GM12874 (cell line): ENCODE measurements at regions not wholly inside any gene's neighbourhood (a gene's known extent, or its start where the extent isn't known, plus 50 kb on each side); places are given as distances from the start of the nearest gene placed in this dataset.

Experiments
- TF ChIP-seq, protein P1 (sequence below): IDR thresholded peaks from 2 replicates; pipeline ENCODE4 v1.5.1; 2011; ENCODE audit warnings: low read depth, mild to moderate bottlenecking, control low read depth, low read length, moderate library complexity; ENCODE audit not compliant: insufficient read depth

DNA sequence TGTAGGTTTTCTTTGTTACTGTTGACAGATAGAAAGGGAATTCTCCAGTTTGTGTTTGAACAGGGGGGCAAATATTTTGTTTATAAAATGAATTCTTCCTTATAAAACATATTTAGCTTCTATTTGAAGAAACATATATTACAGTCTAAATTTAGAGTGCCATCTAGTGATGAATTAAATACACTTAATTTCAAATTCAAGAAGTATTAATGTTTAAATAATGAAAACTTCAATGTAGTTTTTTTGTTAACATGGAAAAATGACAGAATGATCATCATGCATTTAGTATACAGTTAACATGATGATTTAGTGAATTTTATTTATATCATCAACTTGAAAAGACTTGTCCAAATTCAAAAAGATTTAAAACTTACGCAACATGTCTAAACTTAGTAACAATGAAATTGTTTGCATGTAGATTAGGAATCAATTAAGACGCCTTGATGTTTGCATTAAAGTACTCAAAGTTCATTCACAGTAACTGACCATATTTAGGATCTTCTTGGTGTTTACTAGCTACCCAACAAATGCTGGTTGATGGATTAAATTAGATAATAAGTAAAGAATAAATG lies 765.9 kb upstream of the SLITRK1 start:
- TF ChIP-seq, protein P1, sequence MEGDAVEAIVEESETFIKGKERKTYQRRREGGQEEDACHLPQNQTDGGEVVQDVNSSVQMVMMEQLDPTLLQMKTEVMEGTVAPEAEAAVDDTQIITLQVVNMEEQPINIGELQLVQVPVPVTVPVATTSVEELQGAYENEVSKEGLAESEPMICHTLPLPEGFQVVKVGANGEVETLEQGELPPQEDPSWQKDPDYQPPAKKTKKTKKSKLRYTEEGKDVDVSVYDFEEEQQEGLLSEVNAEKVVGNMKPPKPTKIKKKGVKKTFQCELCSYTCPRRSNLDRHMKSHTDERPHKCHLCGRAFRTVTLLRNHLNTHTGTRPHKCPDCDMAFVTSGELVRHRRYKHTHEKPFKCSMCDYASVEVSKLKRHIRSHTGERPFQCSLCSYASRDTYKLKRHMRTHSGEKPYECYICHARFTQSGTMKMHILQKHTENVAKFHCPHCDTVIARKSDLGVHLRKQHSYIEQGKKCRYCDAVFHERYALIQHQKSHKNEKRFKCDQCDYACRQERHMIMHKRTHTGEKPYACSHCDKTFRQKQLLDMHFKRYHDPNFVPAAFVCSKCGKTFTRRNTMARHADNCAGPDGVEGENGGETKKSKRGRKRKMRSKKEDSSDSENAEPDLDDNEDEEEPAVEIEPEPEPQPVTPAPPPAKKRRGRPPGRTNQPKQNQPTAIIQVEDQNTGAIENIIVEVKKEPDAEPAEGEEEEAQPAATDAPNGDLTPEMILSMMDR = no peak

DNA sequence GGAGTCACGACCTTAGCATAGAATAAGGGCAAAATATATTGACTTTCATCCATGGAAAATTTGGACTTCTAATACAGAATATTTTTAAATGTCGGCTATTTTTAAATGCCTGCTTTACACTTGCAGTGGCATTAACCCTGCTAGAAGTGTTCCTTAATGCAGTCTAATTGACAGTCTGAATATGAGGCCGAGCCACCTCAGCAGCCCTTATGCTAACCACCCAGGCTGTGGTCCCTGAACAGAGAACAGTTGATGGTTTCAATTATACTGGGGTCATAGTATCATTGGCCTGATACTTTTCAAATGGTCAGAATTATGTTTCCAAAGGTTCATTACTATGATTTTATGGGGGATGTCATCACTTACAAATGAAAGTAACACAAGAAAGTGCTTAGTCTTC lies 764.7 kb upstream of the SLITRK1 start:
- TF ChIP-seq, protein P1 = no peak

DNA sequence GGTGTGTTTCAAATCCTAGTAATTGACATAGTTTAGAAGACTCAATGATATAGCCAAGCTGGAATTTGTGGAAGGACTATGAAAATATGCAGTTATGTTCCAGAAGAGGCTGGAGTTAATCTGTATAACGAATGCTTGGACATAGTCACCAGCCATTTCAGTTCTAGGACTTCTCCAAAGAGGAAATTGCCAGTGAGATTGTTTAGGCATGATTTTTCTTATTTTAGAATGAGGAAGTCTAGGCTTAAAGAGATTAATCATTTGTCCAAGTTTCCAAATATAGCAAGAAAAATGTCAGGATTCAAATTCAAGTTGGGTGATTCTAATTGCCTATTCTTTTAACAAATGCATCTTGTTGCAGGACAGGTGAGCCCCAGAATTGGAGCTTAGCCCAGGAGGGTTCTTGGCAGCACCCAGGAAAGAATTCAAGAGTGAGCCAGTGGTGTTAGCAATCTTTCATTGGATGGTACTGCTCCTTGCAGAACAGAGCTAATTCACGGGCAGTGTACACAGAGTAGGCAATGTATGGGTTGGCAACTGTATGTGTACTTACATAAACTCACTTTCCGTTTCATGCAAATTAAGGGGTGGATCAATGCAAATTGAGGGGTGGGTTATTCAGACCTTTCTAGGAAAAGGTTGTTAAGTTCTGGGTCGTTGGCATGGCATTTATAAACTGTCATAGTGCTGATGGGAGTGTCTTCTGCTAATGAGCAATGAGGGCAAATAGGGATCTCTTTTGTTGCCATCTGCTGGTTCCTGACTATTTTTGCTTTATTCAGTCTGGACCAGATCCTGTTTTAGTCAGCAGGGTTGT lies 763.1 kb upstream of the SLITRK1 start:
- TF ChIP-seq, protein P1 = no peak

DNA sequence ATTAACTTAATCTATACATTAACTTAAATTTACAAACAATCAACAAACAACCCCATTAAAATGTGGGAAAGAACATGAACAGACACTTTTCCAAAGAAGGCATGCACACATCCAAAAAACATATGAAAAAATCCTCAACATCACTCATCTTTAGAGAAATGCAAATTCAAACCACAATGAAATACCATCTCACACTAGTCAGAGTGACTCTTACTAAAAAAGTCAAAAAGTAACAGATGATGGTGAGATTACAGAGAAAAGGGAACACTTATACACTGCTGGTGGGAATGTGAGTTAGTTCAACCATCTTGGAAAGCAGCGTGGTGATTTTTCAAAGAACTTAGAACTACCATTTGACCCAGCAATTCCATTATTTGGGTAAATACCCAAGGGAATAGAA lies 759.2 kb upstream of the SLITRK1 start:
- TF ChIP-seq, protein P1 = no peak

DNA sequence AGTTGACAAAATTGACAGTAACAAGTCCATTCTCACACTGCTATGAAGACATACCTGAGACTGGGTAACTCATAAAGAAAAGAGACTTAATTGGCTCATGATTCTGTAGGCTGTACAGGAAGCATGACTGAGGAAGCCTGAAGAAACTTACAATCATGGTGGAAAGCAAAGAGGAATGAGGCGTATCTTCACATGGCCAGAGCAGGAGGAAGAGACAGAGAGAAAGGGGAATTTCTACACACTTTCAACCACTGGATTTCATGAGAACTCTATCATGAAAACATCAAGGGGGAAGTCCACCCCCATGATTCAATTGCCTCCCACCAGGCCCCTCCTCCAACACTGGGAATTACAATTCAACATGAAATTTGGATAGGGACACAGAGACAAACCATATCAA lies 758.4 kb upstream of the SLITRK1 start:
- TF ChIP-seq, protein P1 = no peak

DNA sequence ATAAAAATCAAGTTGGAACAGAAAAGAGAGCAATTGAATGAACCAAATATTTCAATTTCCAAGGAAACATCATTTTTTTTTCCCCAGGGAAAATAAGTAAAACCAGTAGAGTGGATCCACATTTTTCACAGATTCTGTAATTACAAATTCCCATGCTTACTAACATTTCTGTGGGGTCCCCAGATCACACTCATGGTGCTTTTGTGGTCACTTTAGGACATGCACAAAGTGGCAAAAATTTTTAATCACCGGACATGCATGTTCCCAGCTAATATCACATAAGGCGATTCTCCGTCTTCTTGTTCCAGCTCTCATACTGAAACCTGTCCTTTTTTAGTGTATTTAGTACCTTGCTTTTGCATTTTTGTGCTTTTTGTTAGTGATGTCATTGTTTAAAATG lies 748.2 kb upstream of the SLITRK1 start:
- TF ChIP-seq, protein P1 = no peak

DNA sequence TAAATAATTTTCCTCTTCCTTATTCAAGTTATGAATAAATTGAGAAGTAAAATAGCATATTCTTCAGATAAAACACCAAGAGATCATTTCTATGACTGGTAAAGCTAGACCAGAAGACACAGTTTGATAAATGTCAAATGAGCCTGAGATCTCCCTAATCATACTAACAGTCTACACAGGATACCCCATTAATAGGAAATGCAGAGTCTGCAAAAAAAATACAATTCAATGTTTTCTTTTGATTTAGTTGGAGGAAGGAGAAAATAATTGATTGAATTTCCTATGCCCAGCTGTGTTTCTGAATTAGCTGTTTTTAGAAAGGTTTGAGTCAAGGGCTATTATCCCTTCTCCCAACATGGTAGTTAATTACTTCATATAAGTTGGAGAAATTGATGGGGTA lies 734.6 kb upstream of the SLITRK1 start:
- TF ChIP-seq, protein P1 = no peak
